Kidney epithelial cell (primary cell): ENCODE measurements at regions not wholly inside any gene's neighbourhood (a gene's known extent, or its start where the extent isn't known, plus 50 kb on each side); places are given as distances from the start of the nearest gene placed in this dataset.

Experiments
- DNase-seq: peaks from one replicate; pipeline ENCODE4 v3.0.0-alpha.2; 2010; ENCODE audit warnings: low read depth
- H3K27me3 ChIP-seq: 2 replicates; pipeline ENCODE4 v1.6.0; 2011; ENCODE audit warnings: low read length; ENCODE audit not compliant: control insufficient read depth, insufficient read depth
- H3K36me3 ChIP-seq: 2 replicates; pipeline ENCODE4 v1.5.1; 2011; ENCODE audit warnings: low read length; ENCODE audit not compliant: control insufficient read depth, insufficient read depth
- H3K4me3 ChIP-seq: 2 replicates; pipeline ENCODE4 v1.5.1; 2011; ENCODE audit warnings: low read depth, mild to moderate bottlenecking, control low read depth, low read length
- TF ChIP-seq, protein P1 (sequence below): IDR thresholded peaks from 2 replicates; pipeline ENCODE4 v1.5.1; 2011; ENCODE audit warnings: mild to moderate bottlenecking, moderate library complexity, low read length, control low read depth, inconsistent platforms; ENCODE audit not compliant: insufficient read depth, poor library complexity, severe bottlenecking

DNA sequence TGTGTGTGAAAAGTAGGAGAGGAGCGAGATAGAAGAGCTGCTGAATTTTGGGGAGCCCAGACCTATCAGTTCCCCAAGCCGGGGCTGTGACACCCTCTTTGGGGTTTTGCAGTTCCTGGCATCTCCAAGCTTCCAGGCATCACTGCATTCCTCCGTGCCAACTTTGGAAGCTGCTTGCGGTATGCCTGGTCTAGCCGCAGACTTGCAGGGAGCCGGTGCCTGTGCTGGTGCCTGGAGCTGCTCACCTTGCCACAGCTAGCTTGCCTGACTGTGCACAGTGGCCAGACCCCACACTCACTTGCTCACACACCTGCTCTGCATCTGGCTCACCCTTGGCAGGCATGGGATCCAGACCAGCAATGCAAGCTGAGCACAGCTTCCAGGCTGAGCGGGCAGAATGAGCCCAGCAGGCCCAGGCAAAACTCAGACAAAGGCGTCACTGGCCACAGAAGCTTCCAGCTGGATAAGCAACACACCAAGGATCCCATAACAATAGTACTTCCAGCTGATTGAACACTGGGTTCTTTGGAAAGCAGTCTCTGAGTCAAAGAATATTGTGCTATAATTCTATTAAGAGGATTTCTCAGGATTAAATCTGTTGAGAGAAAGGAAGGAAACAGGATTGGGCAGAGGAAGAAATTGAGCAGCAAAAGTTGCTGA is 390.9 kb downstream of the TEX13C start:
- Histone ChIP-seq H3K27me3 (no peaks in the 10 kb centered on the region), H3K4me3 (no peak overlapping the region), H3K36me3 (no peaks in the 10 kb centered on the region)
- TF ChIP-seq, protein P1, sequence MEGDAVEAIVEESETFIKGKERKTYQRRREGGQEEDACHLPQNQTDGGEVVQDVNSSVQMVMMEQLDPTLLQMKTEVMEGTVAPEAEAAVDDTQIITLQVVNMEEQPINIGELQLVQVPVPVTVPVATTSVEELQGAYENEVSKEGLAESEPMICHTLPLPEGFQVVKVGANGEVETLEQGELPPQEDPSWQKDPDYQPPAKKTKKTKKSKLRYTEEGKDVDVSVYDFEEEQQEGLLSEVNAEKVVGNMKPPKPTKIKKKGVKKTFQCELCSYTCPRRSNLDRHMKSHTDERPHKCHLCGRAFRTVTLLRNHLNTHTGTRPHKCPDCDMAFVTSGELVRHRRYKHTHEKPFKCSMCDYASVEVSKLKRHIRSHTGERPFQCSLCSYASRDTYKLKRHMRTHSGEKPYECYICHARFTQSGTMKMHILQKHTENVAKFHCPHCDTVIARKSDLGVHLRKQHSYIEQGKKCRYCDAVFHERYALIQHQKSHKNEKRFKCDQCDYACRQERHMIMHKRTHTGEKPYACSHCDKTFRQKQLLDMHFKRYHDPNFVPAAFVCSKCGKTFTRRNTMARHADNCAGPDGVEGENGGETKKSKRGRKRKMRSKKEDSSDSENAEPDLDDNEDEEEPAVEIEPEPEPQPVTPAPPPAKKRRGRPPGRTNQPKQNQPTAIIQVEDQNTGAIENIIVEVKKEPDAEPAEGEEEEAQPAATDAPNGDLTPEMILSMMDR = no peak
- DNase-seq = no peak

GRCh38 chrX:125711103-125711502 is 391.4 kb downstream of the TEX13C start:
- Histone ChIP-seq H3K36me3 (no peaks in the 10 kb centered on the region), H3K27me3 (no peaks in the 10 kb centered on the region), H3K4me3 (no peak overlapping the region)
- DNase-seq = no peak
- TF ChIP-seq, protein P1 = no peak

GRCh38 chrX:125713633-125714032 is 394.0 kb downstream of the TEX13C start:
- DNase-seq = no peak
- no peak overlapping the region for H3K4me3 ChIP-seq
- TF ChIP-seq, protein P1 = no peak
- no peaks in the 10 kb centered on the region for H3K36me3 ChIP-seq
- H3K27me3 ChIP-seq = no peaks in the 10 kb centered on the region

DNA sequence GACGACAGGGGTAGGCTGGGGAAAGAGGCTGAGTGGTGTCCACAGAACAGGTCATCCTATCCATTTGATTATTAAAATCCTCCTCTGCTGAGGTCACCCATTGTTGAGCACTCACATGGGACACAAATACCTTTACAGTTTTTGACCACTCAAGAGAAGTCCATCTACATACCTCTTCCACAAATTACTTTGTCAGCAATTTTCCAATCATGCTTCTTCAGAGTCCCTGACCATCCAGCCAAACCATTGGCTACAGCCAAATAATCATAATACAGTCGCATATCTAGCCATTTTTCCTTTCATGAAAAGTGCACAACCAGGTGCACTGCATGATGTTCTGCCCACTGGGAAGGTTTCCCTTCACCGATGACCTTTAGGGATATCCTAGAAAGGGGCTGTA is 407.4 kb downstream of the TEX13C start:
- DNase-seq = no peak
- no peak overlapping the region for H3K4me3 ChIP-seq
- H3K27me3 ChIP-seq = no peaks in the 10 kb centered on the region
- H3K36me3 ChIP-seq = no peaks in the 10 kb centered on the region
- TF ChIP-seq, protein P1 = no peak

DNA sequence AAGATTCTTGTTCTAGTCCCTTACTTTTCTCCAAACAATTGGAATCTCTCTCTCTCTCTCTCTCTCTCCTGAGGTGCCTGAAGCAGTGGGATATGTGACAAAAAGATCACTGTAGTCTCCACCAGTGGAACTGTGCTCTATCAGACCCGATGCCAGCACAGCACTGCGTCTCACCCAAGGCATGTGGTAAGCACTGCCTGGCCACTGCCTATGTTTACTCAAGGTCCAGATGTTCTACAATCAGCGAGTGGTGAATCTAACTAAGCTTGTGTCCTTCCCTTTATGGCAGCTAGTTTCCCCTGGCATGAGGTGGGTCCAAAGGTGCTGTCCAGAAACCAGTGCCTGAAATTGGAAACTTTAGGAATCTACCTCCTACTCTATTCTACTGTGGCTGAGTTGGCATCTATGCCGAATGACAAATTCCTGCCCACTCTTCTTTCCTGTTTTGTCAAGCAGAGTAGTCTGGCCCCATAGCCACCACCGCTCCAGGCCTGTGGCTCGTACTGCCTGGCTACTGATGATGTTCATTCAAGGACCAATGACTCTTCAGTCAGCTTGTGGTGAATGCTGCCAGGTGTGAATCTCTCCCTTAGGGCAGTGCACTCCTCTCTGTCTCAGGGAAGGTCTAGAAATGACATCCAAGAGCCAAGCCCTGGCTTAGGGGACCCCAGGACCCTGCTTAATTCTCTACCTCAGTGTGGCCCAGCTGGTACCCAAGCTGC is 416.5 kb downstream of the TEX13C start:
- Histone ChIP-seq H3K4me3 (no peak overlapping the region), H3K27me3 (no peaks in the 10 kb centered on the region), H3K36me3 (no peaks in the 10 kb centered on the region)
- TF ChIP-seq, protein P1 = no peak
- DNase-seq = no peak
